ENCODE measurements at regions not wholly inside any gene's neighbourhood (a gene's known extent, or its start where the extent isn't known, plus 50 kb on each side); places are given as distances from the start of the nearest gene placed in this dataset.

GRCh38 chr10:30538086-30538485, 91.5 kb downstream of the LYZL2 start:
- TF ChIP-seq EZH2 (IDR thresholded peaks at IDR 0.05; ENCODE audit: borderline replicate concordance, low read depth, low read length, poor library complexity, severe bottlenecking) = no peak
- TF ChIP-seq, protein P1, sequence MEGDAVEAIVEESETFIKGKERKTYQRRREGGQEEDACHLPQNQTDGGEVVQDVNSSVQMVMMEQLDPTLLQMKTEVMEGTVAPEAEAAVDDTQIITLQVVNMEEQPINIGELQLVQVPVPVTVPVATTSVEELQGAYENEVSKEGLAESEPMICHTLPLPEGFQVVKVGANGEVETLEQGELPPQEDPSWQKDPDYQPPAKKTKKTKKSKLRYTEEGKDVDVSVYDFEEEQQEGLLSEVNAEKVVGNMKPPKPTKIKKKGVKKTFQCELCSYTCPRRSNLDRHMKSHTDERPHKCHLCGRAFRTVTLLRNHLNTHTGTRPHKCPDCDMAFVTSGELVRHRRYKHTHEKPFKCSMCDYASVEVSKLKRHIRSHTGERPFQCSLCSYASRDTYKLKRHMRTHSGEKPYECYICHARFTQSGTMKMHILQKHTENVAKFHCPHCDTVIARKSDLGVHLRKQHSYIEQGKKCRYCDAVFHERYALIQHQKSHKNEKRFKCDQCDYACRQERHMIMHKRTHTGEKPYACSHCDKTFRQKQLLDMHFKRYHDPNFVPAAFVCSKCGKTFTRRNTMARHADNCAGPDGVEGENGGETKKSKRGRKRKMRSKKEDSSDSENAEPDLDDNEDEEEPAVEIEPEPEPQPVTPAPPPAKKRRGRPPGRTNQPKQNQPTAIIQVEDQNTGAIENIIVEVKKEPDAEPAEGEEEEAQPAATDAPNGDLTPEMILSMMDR (conservative IDR thresholded peaks at IDR 0.05; ENCODE audit: low read depth, low read length) = no peak

Measured in A673 (cell line).